ENCODE measurements at regions not wholly inside any gene's neighbourhood (a gene's known extent, or its start where the extent isn't known, plus 50 kb on each side); places are given as distances from the start of the nearest gene placed in this dataset.

DNA sequence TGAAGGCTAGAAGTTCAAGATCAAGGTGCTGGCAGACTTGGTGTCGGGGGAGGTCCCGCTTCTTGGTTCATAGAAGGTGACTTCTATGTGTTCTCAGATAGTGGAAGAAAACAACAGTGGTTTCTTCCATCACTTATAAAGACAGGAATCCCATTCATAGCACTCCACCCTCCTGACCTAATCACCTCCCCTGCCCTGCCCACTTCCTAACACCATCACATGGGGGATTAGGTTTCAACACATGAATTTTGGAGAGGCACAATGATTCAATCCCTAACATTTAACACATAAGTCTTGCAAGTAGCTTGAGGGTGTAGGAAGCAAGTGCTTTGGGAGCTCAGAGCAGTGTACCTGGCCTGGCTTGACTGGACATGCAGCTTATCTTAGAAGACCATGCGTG is 142.8 kb upstream of the TSHZ3 start:
- no peak for TF ChIP-seq POLR2AphosphoS5 (IDR thresholded peaks at IDR 0.05; ENCODE audit: low read depth, low read length)
- no peak for TF ChIP-seq E2F6 (IDR thresholded peaks at IDR 0.05)
- TF ChIP-seq EP300 (IDR thresholded peaks at IDR 0.05; ENCODE audit: borderline replicate concordance in 1 of 2, low read depth in 2 of 2, low read length in 2 of 2) = no peak
- TF ChIP-seq CTCF (IDR thresholded peaks at IDR 0.05; ENCODE audit: control extremely low read depth in 1 of 3, insufficient read depth in 1 of 3, low read depth in 1 of 3, low read length in 3 of 3) = no peak
- TF ChIP-seq POLR2A (IDR thresholded peaks at IDR 0.05; ENCODE audit: control extremely low read depth in 1 of 2, low read depth in 2 of 2, low read length in 2 of 2) = no peak
- TF ChIP-seq NRF1 (IDR thresholded peaks at IDR 0.05; ENCODE audit: low read depth, low read length) = no peak
